Type B pancreatic cell (in vitro differentiated cells): ENCODE measurements at regions not wholly inside any gene's neighbourhood (a gene's known extent, or its start where the extent isn't known, plus 50 kb on each side); places are given as distances from the start of the nearest gene placed in this dataset.

ENCODE experiments used
- DNase-seq: peaks from one replicate; pipeline ENCODE4 v3.0.0; 2021; ENCODE audit warnings: mixed read lengths; ENCODE audit not compliant: unreplicated experiment; ENCODE audit errors: extremely low spot score
- H3K27ac Mint-ChIP-seq: 2 replicates; pipeline ENCODE4 v1.8.0; 2021; ENCODE audit warnings: mild to moderate bottlenecking, mixed read lengths
- H3K27me3 Mint-ChIP-seq: 2 replicates; pipeline ENCODE4 v1.8.0; 2021; ENCODE audit warnings: mixed read lengths
- H3K36me3 Mint-ChIP-seq: 2 replicates; pipeline ENCODE4 v1.8.0; 2021; ENCODE audit warnings: mixed read lengths
- H3K4me1 Mint-ChIP-seq: one replicate; pipeline ENCODE4 v1.8.0; 2021; ENCODE audit warnings: mixed read lengths; ENCODE audit not compliant: unreplicated experiment
- H3K4me3 Mint-ChIP-seq: 2 replicates; pipeline ENCODE4 v1.8.0; 2021; ENCODE audit warnings: mild to moderate bottlenecking, mixed read lengths
- H3K9me3 Mint-ChIP-seq: 2 replicates; pipeline ENCODE4 v1.8.0; 2021; ENCODE audit warnings: mixed read lengths
- CTCF ChIP-seq: fragments of 200-600 bp; sonication (generic); conservative IDR thresholded peaks from 2 replicates; pipeline ENCODE4 v1.5.0; 2021; ENCODE audit warnings: antibody characterized with exemption, mild to moderate bottlenecking

- Mint-ChIP-seq H3K36me3 (no peaks in the 10 kb centered on the region), H3K9me3 (peaks cover 7% of the 10 kb centered on the region), H3K4me1 (peaks cover 14% of the 10 kb centered on the region), H3K27ac (no peak overlapping the region), H3K4me3 (no peak overlapping the region), H3K27me3 (no peaks in the 10 kb centered on the region)
- no peak for TF ChIP-seq CTCF
- DNase-seq: no peak
These were observed 292.5 kb upstream of the STXBP5 start for GRCh38 chr6:146911635-146912215.

- H3K36me3 Mint-ChIP-seq: no peaks in the 10 kb centered on the region
- no peak for DNase-seq
- peaks cover 9% of the 10 kb centered on the region for H3K9me3 Mint-ChIP-seq
- no peaks in the 10 kb centered on the region for H3K27me3 Mint-ChIP-seq
- no peak for TF ChIP-seq CTCF
- H3K4me1 Mint-ChIP-seq: peaks cover 16% of the 10 kb centered on the region
- H3K4me3 Mint-ChIP-seq: peak overlapping the region; percentile 18
- peak overlapping the region; percentile 24 for H3K27ac Mint-ChIP-seq
These were observed 291.2 kb upstream of the STXBP5 start for GRCh38 chr6:146912730-146913685.

- TF ChIP-seq CTCF: no peak
- peak overlapping the region; percentile 82 for H3K27ac Mint-ChIP-seq
- no peaks in the 10 kb centered on the region for H3K36me3 Mint-ChIP-seq
- H3K4me1 Mint-ChIP-seq: peaks cover 18% of the 10 kb centered on the region
- H3K9me3 Mint-ChIP-seq: peaks cover 9% of the 10 kb centered on the region
- H3K4me3 Mint-ChIP-seq: peak overlapping the region; percentile 62
- peak; percentile 77 for DNase-seq
- no peaks in the 10 kb centered on the region for H3K27me3 Mint-ChIP-seq
These were observed 290.3 kb upstream of the STXBP5 start for GRCh38 chr6:146913842-146914488.

- no peaks in the 10 kb centered on the region for H3K27me3 Mint-ChIP-seq
- peak overlapping the region; percentile 62 for H3K4me3 Mint-ChIP-seq
- H3K27ac Mint-ChIP-seq: peak overlapping the region; percentile 82
- no peaks in the 10 kb centered on the region for H3K36me3 Mint-ChIP-seq
- no peak for DNase-seq
- TF ChIP-seq CTCF: no peak
- peaks cover 9% of the 10 kb centered on the region for H3K9me3 Mint-ChIP-seq
- peaks cover 24% of the 10 kb centered on the region for H3K4me1 Mint-ChIP-seq
These were observed 289.4 kb upstream of the STXBP5 start for GRCh38 chr6:146914489-146915483.

- TF ChIP-seq CTCF: no peak
- Mint-ChIP-seq H3K27ac (no peak overlapping the region), H3K4me1 (peaks cover 25% of the 10 kb centered on the region), H3K4me3 (no peak overlapping the region), H3K27me3 (no peaks in the 10 kb centered on the region), H3K9me3 (peaks cover 6% of the 10 kb centered on the region), H3K36me3 (no peaks in the 10 kb centered on the region)
- no peak for DNase-seq
These were observed 288.5 kb upstream of the STXBP5 start for GRCh38 chr6:146915671-146916127.
